EL (cell line): ENCODE measurements at regions not wholly inside any gene's neighbourhood (a gene's known extent, or its start where the extent isn't known, plus 50 kb on each side); places are given as distances from the start of the nearest gene placed in this dataset.
"Not testable (repeated sequence)": the region's sequence is repeated elsewhere in the genome, so short reads cannot be mapped to it uniquely, and the experiment has no call there.

Experiments
- DNase-seq: peaks from one replicate; pipeline ENCODE4 v3.0.0-alpha.2; 2016

GRCh38 chr9:22855980-22856379 lies 409.4 kb downstream of the DMRTA1 start:
- no peak for DNase-seq

DNA sequence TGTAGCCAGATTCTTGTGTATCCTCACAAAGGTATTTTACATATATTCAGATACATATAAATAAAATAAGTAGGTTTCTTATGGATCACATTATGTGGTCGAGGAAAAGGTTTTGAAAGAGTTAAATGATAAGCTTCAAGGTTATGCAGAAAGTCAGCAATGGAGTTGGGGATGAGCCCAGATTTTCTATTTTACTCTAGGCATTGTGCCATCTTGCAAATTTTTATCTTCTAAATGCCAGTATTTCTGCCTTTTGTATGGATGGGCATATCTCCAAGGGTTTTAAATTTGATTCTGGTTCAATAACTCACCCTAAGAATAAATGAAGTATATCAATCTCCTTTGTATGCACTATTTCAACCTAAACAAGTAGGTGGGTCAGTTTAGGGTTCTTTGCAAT lies 410.7 kb downstream of the DMRTA1 start:
- no peak for DNase-seq

- DNase-seq, result no peak
Observed at GRCh38 chr9:22863106-22863505, 416.5 kb downstream of the DMRTA1 start.

DNA sequence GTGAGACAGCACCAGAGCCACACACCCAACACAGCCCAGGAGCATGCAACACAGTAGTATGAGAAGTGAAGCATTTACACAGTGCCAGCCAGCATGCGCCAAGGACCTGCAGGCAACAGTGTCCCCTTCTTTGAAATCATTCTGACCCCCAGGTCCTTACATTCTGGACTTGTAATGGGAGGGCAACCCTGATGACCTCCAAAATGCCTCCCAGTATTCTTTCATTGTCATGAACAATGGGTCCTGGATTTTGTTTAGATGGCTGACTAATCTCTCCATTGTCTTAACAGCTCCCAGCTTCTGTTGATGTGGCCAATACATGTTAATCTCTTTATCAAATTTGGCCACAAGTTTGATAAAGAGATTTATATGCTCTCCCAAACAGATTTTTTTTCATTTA lies 417.1 kb downstream of the DMRTA1 start:
- DNase-seq, result no peak

GRCh38 chr9:22893196-22893843 lies 446.7 kb downstream of the DMRTA1 start:
- no peak for DNase-seq

- no peak for DNase-seq
Observed at GRCh38 chr9:22898591-22898990, 452.0 kb downstream of the DMRTA1 start.

GRCh38 chr9:22911632-22912031 lies 465.0 kb downstream of the DMRTA1 start:
- no peak for DNase-seq

DNA sequence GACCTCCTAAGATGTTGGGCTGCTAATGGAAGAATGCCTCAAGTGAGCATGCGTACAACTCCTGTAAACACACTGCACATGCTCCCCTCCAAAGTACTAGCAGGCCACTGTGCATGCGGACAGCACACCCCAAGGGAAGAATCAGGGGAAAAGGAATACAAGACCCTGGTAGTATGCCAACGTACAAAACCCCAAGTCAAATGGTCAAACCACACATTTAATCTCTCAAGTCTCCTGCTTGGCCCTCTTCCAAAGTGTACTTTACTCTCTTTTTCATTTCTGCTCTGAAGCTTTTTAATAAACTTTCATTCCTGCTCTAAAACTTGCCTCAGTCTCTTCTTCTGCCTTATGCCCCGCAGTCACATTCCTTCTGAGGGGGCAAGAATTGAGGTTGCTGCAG lies 466.4 kb downstream of the DMRTA1 start:
- DNase-seq, result no peak

DNA sequence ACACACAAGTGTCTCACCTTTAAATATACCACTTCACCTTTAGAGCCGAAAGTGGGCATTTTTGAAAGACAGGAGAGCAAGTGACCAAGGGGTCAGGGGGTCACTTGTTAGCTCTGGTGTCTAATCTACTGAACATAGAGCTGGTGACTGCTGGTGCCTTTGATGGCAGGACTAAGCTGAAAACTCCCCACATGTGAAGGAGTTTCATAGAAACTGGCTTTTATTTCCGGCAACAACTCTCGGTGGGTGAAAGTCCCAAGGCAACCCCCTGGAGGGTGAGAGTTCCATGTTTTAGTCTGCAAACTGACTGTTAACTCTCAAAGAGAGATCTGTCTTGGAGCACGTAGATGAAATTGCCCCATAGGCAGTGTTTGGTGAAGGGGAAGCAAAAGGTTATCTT lies 466.9 kb downstream of the DMRTA1 start:
- DNase-seq, result no peak

DNA sequence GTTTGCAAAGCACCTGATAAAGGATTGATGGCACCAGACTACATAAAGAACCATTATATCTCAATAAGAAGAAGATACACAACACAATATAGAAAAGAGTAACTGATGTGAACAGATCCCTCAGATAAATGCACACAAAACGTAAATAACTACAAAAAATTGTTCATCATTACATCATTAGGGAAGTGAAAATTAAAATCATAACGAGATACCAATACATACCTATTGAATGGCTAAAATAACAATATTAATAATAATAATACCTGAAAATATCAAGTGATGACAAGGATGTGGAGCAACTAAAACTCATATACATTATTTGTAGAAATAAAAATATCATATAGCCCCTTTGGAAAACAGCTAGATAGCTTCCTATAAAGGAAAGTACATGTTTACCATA lies 469.5 kb downstream of the DMRTA1 start:
- DNase-seq, result no peak

DNA sequence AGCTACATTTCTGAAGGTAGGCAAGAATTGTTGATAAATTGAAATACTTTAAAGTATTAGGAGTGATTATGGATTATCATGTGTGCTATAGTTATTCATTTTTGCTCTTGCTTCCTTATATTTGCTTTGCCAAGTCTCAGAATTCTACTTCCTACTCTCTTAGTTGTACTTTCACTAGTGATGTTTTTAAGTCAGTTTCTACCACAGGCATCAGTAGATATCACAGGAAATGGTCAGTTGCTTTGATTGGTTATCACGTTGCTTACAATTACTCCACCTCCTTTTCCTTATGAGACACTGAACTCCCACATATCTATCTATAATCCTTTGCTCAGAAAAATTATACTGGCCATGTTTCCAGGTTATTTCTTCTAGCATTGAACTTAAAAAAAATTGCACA lies 472.8 kb downstream of the DMRTA1 start:
- DNase-seq, result no peak

DNA sequence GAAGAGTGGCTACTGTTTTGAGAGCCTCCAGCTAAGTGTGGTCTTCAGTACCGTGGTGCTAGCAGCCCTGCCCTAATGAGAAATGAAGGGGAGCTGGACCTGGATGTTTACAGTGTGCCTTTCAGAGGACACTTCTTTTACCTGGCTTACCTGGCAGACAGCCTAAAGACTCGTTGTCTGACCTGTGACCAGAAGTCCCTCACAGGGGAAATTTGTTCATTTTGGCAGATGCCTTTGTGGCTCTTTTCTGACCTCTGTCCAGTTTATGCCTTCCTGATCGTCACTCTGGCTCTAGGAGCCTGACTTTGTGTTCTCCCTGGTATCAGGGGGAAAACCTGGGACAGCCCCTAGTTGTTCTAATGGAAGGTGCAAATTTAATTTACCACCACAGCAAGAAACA lies 475.1 kb downstream of the DMRTA1 start:
- DNase-seq, result no peak

GRCh38 chr9:22922222-22922621 lies 475.6 kb downstream of the DMRTA1 start:
- no peak for DNase-seq

DNA sequence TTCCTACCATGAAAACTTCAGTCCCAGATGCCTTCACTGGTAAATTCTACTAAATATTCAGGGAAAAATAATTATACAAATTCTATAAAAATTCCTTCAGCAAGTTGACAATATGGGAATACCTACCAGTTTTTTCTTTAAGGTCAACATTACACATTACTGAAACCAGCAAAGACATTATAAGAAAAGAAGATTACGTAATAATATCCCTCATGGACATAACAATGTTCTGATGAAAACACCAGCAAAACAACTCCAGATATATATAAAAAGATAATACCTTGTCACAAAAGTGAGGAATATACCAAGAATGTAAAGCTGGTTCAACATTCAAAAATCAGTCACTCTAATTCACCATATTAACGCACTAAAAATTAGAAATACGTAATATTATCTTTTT lies 507.9 kb downstream of the DMRTA1 start:
- no peak for DNase-seq

DNA sequence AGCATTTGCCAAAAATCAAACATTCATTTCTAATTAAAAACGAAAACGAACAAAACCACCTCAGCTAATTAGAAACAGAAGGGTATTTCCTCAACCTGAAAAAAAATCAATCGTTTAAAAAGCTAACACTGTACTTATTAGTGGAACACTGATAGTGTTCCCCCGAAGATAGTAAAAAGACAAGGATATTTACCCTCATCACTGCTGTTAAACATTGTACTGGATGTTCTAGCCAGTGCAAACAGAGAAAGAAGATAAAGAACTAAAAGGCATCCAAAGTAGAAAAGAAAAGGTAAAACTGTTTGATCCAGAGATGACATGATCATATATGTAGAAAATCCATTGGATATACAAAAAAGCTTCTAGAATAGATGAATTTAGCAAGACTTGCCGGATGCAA lies 508.3 kb downstream of the DMRTA1 start:
- DNase-seq, result no peak

GRCh38 chr9:22969350-22969979 lies 522.8 kb downstream of the DMRTA1 start:
- DNase-seq, result no peak

DNA sequence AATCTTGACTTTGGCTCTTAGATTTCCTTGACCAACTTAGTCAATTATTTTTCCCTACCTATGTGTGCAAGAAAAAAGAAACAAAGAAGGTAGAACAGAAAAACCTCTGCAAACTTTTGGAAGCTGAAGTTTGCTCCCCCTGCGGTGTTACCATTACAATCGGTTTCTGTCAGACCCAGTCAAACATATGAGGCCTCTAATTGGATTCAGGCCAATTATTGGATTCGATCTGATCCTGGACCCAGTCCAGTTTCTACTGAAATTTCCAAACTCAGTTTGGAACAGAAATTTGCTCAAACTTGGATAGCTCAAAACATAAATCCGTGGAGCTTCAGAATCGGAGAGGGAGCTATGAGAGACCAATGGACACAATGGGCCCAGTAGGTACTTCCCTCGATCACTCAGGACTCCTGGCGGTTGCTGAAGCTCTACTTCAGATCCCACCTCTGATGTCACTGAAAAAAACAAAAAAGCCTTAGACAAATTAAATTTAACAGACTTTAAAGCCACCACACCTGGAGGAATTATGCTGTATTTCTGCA lies 523.9 kb downstream of the DMRTA1 start:
- no peak for DNase-seq

- DNase-seq, result peak; percentile 5
Observed at GRCh38 chr9:22975951-22976350, 529.3 kb downstream of the DMRTA1 start.

DNA sequence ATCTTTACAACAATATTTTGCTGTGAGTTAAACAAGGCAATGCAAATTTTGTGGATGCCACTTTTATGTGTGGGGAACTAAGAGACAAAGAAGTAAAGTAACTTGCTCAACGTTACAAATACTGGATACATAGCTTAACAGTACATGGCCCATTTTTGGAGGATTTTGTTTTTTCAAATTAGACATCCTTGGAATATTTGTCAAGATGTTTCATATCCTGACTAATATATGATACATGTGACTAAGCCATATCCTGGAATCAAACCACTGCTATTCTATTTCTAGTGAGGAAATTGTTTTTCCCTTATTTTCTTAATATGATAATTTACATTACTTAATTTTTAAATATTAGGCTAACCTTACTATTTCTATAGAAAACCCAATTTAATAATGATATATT lies 529.8 kb downstream of the DMRTA1 start:
- peak; percentile 32 for DNase-seq

- not testable (repeated sequence) for DNase-seq
Observed at GRCh38 chr9:22980429-22980828, 533.8 kb downstream of the DMRTA1 start.

DNA sequence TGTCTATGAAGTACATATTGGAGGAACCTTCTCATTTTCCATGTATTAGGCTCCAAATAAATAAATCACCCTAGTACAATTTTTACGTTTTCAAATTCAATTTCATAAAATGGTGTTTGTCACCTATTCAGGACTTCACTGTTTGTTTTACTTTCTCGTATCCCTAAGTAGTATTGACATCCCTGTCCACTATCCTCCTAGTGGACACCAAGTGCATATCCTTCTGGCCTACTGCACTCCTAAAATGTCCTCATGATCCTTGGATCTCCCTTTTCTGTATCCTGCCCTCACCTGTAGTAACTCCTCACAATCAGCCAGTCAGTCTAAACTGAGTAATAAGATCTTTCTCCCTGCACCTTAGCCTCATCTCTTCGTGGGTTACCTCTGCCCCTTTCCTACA lies 539.9 kb downstream of the DMRTA1 start:
- no peak for DNase-seq

- no peak for DNase-seq
Observed at GRCh38 chr9:22990349-22990748, 543.7 kb downstream of the DMRTA1 start.

- DNase-seq, result no peak
Observed at GRCh38 chr9:22992780-22993179, 546.2 kb downstream of the DMRTA1 start.

DNA sequence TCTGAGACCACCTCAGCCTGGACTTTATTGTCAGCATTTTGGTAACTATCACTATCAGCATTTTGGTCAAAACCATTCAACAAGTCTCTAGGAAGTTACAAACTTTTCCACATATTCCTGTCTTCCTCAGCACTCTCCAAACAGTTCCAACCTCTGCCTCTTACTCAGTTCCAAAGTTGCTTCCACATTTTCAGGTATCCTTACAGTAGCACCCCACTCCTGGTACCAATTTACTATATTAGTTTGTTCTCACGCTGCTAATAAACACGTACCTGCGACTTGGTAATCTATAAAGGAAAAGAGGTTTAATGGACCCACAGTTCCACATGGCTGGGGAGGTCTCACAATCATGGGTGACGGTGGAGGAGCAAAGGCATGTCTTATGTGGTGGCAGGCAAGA lies 551.3 kb downstream of the DMRTA1 start:
- no peak for DNase-seq

- no peak for DNase-seq
Observed at GRCh38 chr9:23005156-23005555, 558.5 kb downstream of the DMRTA1 start.
